ENCODE measurements at regions not wholly inside any gene's neighbourhood (a gene's known extent, or its start where the extent isn't known, plus 50 kb on each side); places are given as distances from the start of the nearest gene placed in this dataset.

DNA sequence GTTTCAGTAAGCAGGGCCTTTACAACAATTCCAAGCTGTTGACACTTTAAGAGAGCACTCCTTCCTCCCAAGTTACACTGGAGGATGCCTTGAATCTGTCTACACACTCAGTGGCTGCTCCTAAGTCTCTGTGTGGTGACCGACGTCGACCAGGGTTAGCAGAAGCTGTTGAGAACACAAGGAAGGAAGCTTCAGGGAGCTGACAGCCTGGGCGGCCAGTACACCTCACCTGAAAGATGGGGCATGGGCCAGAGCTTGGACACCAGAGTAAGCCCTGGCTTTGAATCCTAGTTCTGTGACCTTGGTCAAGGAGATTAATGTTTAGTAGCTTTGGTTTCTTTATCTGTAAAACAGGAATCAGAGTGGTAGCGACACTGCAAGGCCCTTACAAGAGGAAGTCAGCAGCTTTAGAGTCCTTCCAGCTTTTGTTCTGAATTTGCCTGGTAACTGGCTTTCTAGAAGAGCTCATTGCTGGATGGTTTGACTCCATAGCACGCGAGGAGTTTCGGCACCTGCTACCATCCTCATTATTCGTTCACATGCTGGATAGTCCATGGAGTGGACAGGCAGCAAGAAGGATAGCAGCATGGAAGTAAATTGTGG lies 214.2 kb downstream of the FGF9 start:
- TF ChIP-seq, protein P1, sequence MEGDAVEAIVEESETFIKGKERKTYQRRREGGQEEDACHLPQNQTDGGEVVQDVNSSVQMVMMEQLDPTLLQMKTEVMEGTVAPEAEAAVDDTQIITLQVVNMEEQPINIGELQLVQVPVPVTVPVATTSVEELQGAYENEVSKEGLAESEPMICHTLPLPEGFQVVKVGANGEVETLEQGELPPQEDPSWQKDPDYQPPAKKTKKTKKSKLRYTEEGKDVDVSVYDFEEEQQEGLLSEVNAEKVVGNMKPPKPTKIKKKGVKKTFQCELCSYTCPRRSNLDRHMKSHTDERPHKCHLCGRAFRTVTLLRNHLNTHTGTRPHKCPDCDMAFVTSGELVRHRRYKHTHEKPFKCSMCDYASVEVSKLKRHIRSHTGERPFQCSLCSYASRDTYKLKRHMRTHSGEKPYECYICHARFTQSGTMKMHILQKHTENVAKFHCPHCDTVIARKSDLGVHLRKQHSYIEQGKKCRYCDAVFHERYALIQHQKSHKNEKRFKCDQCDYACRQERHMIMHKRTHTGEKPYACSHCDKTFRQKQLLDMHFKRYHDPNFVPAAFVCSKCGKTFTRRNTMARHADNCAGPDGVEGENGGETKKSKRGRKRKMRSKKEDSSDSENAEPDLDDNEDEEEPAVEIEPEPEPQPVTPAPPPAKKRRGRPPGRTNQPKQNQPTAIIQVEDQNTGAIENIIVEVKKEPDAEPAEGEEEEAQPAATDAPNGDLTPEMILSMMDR (IDR thresholded peaks at IDR 0.05) = no peak
- no peak for TF ChIP-seq ZFX (IDR thresholded peaks at IDR 0.05; ENCODE audit: borderline replicate concordance)

Data from 22Rv1 (cell line).